H1 (cell line): ENCODE measurements at regions not wholly inside any gene's neighbourhood (a gene's known extent, or its start where the extent isn't known, plus 50 kb on each side); places are given as distances from the start of the nearest gene placed in this dataset.

Experiments
- CHD1 ChIP-seq: IDR thresholded peaks from 2 replicates; pipeline ENCODE4 v1.6.1; 2012; ENCODE audit warnings: low read depth, low read length, improper control_type of control experiment
- CHD2 ChIP-seq: IDR thresholded peaks from 2 replicates; pipeline ENCODE4 v1.6.1; 2012; ENCODE audit warnings: low read length, improper control_type of control experiment
- GTF2F1 ChIP-seq: IDR thresholded peaks from 2 replicates; pipeline ENCODE4 v1.6.1; 2012; ENCODE audit warnings: low read depth, low read length, improper control_type of control experiment, borderline replicate concordance
- HDAC6 ChIP-seq: IDR thresholded peaks from one replicate; pipeline ENCODE4 v1.7.1; 2012; ENCODE audit warnings: low read depth, mild to moderate bottlenecking, inconsistent platforms, low read length, moderate library complexity
- JUND ChIP-seq: IDR thresholded peaks from 2 replicates; pipeline ENCODE4 v1.6.1; 2011; ENCODE audit warnings: mild to moderate bottlenecking, improper control_type of control experiment, low read length
- YY1 ChIP-seq: IDR thresholded peaks from 2 replicates; pipeline ENCODE4 v1.6.1; 2011; ENCODE audit warnings: low read depth, mild to moderate bottlenecking, low read length
- TF ChIP-seq, protein P1 (sequence below): fragments of 300-600 bp; sonication (generic); IDR thresholded peaks from 2 replicates; pipeline ENCODE4 v1.7.1; 2012; ENCODE audit warnings: low read length, moderate library complexity, mild to moderate bottlenecking, inconsistent platforms; ENCODE audit not compliant: insufficient replicate concordance
- TF ChIP-seq, protein P2 (sequence below): IDR thresholded peaks from 2 replicates; pipeline ENCODE4 v1.6.1; 2011; ENCODE audit warnings: low read depth, mild to moderate bottlenecking, low read length; ENCODE audit not compliant: insufficient read depth

DNA sequence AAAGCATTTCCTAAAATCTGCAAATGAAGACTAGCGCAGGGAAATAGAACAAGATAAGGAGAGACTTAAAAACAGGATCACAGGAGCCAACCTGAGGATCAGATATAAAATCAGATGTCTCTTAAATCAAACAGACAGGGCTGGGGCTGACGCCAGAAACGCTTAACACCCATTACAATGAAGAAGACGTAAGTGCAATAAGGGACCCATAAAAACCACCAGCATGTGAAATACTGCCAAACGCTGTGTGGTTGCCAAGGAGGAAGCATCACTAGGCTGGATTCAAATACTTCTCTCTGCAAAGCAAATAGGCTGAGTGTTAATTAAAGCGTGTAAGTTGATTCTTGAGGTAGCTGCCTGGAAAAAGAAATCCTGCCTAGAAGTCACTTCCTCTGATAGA lies 74.4 kb upstream of the ATP10B start (continued):
- TF ChIP-seq, protein P1, sequence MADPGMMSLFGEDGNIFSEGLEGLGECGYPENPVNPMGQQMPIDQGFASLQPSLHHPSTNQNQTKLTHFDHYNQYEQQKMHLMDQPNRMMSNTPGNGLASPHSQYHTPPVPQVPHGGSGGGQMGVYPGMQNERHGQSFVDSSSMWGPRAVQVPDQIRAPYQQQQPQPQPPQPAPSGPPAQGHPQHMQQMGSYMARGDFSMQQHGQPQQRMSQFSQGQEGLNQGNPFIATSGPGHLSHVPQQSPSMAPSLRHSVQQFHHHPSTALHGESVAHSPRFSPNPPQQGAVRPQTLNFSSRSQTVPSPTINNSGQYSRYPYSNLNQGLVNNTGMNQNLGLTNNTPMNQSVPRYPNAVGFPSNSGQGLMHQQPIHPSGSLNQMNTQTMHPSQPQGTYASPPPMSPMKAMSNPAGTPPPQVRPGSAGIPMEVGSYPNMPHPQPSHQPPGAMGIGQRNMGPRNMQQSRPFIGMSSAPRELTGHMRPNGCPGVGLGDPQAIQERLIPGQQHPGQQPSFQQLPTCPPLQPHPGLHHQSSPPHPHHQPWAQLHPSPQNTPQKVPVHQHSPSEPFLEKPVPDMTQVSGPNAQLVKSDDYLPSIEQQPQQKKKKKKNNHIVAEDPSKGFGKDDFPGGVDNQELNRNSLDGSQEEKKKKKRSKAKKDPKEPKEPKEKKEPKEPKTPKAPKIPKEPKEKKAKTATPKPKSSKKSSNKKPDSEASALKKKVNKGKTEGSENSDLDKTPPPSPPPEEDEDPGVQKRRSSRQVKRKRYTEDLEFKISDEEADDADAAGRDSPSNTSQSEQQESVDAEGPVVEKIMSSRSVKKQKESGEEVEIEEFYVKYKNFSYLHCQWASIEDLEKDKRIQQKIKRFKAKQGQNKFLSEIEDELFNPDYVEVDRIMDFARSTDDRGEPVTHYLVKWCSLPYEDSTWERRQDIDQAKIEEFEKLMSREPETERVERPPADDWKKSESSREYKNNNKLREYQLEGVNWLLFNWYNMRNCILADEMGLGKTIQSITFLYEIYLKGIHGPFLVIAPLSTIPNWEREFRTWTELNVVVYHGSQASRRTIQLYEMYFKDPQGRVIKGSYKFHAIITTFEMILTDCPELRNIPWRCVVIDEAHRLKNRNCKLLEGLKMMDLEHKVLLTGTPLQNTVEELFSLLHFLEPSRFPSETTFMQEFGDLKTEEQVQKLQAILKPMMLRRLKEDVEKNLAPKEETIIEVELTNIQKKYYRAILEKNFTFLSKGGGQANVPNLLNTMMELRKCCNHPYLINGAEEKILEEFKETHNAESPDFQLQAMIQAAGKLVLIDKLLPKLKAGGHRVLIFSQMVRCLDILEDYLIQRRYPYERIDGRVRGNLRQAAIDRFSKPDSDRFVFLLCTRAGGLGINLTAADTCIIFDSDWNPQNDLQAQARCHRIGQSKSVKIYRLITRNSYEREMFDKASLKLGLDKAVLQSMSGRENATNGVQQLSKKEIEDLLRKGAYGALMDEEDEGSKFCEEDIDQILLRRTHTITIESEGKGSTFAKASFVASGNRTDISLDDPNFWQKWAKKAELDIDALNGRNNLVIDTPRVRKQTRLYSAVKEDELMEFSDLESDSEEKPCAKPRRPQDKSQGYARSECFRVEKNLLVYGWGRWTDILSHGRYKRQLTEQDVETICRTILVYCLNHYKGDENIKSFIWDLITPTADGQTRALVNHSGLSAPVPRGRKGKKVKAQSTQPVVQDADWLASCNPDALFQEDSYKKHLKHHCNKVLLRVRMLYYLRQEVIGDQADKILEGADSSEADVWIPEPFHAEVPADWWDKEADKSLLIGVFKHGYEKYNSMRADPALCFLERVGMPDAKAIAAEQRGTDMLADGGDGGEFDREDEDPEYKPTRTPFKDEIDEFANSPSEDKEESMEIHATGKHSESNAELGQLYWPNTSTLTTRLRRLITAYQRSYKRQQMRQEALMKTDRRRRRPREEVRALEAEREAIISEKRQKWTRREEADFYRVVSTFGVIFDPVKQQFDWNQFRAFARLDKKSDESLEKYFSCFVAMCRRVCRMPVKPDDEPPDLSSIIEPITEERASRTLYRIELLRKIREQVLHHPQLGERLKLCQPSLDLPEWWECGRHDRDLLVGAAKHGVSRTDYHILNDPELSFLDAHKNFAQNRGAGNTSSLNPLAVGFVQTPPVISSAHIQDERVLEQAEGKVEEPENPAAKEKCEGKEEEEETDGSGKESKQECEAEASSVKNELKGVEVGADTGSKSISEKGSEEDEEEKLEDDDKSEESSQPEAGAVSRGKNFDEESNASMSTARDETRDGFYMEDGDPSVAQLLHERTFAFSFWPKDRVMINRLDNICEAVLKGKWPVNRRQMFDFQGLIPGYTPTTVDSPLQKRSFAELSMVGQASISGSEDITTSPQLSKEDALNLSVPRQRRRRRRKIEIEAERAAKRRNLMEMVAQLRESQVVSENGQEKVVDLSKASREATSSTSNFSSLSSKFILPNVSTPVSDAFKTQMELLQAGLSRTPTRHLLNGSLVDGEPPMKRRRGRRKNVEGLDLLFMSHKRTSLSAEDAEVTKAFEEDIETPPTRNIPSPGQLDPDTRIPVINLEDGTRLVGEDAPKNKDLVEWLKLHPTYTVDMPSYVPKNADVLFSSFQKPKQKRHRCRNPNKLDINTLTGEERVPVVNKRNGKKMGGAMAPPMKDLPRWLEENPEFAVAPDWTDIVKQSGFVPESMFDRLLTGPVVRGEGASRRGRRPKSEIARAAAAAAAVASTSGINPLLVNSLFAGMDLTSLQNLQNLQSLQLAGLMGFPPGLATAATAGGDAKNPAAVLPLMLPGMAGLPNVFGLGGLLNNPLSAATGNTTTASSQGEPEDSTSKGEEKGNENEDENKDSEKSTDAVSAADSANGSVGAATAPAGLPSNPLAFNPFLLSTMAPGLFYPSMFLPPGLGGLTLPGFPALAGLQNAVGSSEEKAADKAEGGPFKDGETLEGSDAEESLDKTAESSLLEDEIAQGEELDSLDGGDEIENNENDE: no peak
- TF ChIP-seq HDAC6 (no peak), GTF2F1 (no peak), CHD2 (no peak), YY1 (no peak), CHD1 (no peak), JUND (no peak)
- TF ChIP-seq, protein P2, sequence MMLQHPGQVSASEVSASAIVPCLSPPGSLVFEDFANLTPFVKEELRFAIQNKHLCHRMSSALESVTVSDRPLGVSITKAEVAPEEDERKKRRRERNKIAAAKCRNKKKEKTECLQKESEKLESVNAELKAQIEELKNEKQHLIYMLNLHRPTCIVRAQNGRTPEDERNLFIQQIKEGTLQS: no peak
